SK-MEL-5 (cell line): ENCODE measurements at regions not wholly inside any gene's neighbourhood (a gene's known extent, or its start where the extent isn't known, plus 50 kb on each side); places are given as distances from the start of the nearest gene placed in this dataset.

Source experiments
- DNase-seq: peaks from one replicate; pipeline ENCODE4 v3.0.0-alpha.2; 2016; ENCODE audit warnings: low read depth, low spot score
- in situ Hi-C: cut with HindIII; loops from 2 replicates; pipeline ENCODE4 v1.10.0; 2016; ENCODE audit warnings: low sequenced_read_pairs, high pct_unique_total_duplicates, low pct_unique_long_range_greater_than_20kb

- DNase-seq: peak; percentile 20
Observed at GRCh38 chr9:18143073-18143745, 330.7 kb upstream of the ADAMTSL1 start.

GRCh38 chr9:18146329-18146728 is 327.6 kb upstream of the ADAMTSL1 start:
- DNase-seq: no peak
- in situ Hi-C loops: no loop called here

More at GRCh38 chr9:18143073-18143745, 330.7 kb upstream of the ADAMTSL1 start:
- in situ Hi-C loops: no loop called here

- no peak for DNase-seq
- in situ Hi-C loops: no loop called here
Observed at GRCh38 chr9:18149471-18150011, 324.4 kb upstream of the ADAMTSL1 start.

- in situ Hi-C loops: no loop called here
- no peak for DNase-seq
Observed at GRCh38 chr9:18154661-18155060, 319.3 kb upstream of the ADAMTSL1 start.

- in situ Hi-C loops: no loop called here
Observed at GRCh38 chr9:18159254-18159653, 314.7 kb upstream of the ADAMTSL1 start.

GRCh38 chr9:18163146-18163545 is 310.8 kb upstream of the ADAMTSL1 start:
- DNase-seq: no peak
- in situ Hi-C loops: no loop called here

More at GRCh38 chr9:18159254-18159653, 314.7 kb upstream of the ADAMTSL1 start:
- DNase-seq: no peak

- DNase-seq: no peak
Observed at GRCh38 chr9:18167733-18168132, 306.2 kb upstream of the ADAMTSL1 start.

GRCh38 chr9:18173923-18174322 is 300.0 kb upstream of the ADAMTSL1 start:
- in situ Hi-C loops: no loop called here
- no peak for DNase-seq

More at GRCh38 chr9:18167733-18168132, 306.2 kb upstream of the ADAMTSL1 start:
- in situ Hi-C loops: no loop called here

- in situ Hi-C loops: no loop called here
- DNase-seq: no peak
Observed at GRCh38 chr9:18182636-18183035, 291.3 kb upstream of the ADAMTSL1 start.

GRCh38 chr9:18183974-18184373 is 290.0 kb upstream of the ADAMTSL1 start:
- in situ Hi-C loops: no loop called here
- no peak for DNase-seq

GRCh38 chr9:18184401-18184800 is 289.6 kb upstream of the ADAMTSL1 start:
- in situ Hi-C loops: no loop called here
- no peak for DNase-seq

GRCh38 chr9:18185196-18185595 is 288.8 kb upstream of the ADAMTSL1 start:
- in situ Hi-C loops: no loop called here
- no peak for DNase-seq

- in situ Hi-C loops: no loop called here
- DNase-seq: no peak
Observed at GRCh38 chr9:18188971-18189370, 285.0 kb upstream of the ADAMTSL1 start.

- in situ Hi-C loops: no loop called here
- DNase-seq: no peak
Observed at GRCh38 chr9:18189871-18190670, 283.9 kb upstream of the ADAMTSL1 start.

- in situ Hi-C loops: no loop called here
- DNase-seq: peak; percentile 33
Observed at GRCh38 chr9:18190671-18191374, 283.1 kb upstream of the ADAMTSL1 start.

GRCh38 chr9:18194316-18194715 is 279.6 kb upstream of the ADAMTSL1 start:
- in situ Hi-C loops: no loop called here
- no peak for DNase-seq

GRCh38 chr9:18195223-18195622 is 278.7 kb upstream of the ADAMTSL1 start:
- DNase-seq: no peak
- in situ Hi-C loops: no loop called here

GRCh38 chr9:18202924-18203323 is 271.0 kb upstream of the ADAMTSL1 start:
- DNase-seq: no peak
- in situ Hi-C loops: no loop called here
